GM12878 (cell line): ENCODE measurements at regions not wholly inside any gene's neighbourhood (a gene's known extent, or its start where the extent isn't known, plus 50 kb on each side); places are given as distances from the start of the nearest gene placed in this dataset.

Source experiments
- MYC ChIP-seq: IDR thresholded peaks from 2 replicates; pipeline ENCODE4 v1.6.1; 2011; ENCODE audit warnings: mild to moderate bottlenecking, low read length, moderate library complexity, inconsistent platforms; ENCODE audit not compliant: insufficient read depth, insufficient replicate concordance, insufficient read length, severe bottlenecking
- NFYB ChIP-seq: IDR thresholded peaks from 2 replicates; pipeline ENCODE4 v1.6.1; 2011; ENCODE audit warnings: low read depth, mild to moderate bottlenecking, low read length, improper control_type of control experiment, moderate library complexity; ENCODE audit not compliant: insufficient read depth
- RFX5 ChIP-seq: IDR thresholded peaks from 2 replicates; pipeline ENCODE4 v1.6.1; 2011; ENCODE audit warnings: low read depth, low read length, improper control_type of control experiment
- RUNX3 ChIP-seq: IDR thresholded peaks from 2 replicates; pipeline ENCODE4 v1.6.1; 2012; ENCODE audit warnings: low read length, inconsistent platforms
- SKIL ChIP-seq: fragments of 450-650 bp; IDR thresholded peaks from 2 replicates; pipeline ENCODE4 v1.6.1; 2017; ENCODE audit warnings: mild to moderate bottlenecking, low read depth, inconsistent platforms; ENCODE audit not compliant: poor library complexity, severe bottlenecking
- TF ChIP-seq, protein P1 (sequence below): fragments of 450-650 bp; formaldehyde crosslinking; IDR thresholded peaks from 2 replicates; pipeline ENCODE4 v1.5.0; 2022; ENCODE audit warnings: mild to moderate bottlenecking, missing genetic modification characterization
- TF ChIP-seq, protein P2 (sequence below): fragments of 450-650 bp; IDR thresholded peaks from 2 replicates; pipeline ENCODE4 v1.6.1; 2017; ENCODE audit warnings: mild to moderate bottlenecking, moderate library complexity

- TF ChIP-seq, protein P1, sequence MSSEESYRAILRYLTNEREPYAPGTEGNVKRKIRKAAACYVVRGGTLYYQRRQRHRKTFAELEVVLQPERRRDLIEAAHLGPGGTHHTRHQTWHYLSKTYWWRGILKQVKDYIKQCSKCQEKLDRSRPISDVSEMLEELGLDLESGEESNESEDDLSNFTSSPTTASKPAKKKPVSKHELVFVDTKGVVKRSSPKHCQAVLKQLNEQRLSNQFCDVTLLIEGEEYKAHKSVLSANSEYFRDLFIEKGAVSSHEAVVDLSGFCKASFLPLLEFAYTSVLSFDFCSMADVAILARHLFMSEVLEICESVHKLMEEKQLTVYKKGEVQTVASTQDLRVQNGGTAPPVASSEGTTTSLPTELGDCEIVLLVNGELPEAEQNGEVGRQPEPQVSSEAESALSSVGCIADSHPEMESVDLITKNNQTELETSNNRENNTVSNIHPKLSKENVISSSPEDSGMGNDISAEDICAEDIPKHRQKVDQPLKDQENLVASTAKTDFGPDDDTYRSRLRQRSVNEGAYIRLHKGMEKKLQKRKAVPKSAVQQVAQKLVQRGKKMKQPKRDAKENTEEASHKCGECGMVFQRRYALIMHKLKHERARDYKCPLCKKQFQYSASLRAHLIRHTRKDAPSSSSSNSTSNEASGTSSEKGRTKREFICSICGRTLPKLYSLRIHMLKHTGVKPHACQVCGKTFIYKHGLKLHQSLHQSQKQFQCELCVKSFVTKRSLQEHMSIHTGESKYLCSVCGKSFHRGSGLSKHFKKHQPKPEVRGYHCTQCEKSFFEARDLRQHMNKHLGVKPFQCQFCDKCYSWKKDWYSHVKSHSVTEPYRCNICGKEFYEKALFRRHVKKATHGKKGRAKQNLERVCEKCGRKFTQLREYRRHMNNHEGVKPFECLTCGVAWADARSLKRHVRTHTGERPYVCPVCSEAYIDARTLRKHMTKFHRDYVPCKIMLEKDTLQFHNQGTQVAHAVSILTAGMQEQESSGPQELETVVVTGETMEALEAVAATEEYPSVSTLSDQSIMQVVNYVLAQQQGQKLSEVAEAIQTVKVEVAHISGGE (CRISPR knock-in tag) = no peak
- TF ChIP-seq, protein P2, sequence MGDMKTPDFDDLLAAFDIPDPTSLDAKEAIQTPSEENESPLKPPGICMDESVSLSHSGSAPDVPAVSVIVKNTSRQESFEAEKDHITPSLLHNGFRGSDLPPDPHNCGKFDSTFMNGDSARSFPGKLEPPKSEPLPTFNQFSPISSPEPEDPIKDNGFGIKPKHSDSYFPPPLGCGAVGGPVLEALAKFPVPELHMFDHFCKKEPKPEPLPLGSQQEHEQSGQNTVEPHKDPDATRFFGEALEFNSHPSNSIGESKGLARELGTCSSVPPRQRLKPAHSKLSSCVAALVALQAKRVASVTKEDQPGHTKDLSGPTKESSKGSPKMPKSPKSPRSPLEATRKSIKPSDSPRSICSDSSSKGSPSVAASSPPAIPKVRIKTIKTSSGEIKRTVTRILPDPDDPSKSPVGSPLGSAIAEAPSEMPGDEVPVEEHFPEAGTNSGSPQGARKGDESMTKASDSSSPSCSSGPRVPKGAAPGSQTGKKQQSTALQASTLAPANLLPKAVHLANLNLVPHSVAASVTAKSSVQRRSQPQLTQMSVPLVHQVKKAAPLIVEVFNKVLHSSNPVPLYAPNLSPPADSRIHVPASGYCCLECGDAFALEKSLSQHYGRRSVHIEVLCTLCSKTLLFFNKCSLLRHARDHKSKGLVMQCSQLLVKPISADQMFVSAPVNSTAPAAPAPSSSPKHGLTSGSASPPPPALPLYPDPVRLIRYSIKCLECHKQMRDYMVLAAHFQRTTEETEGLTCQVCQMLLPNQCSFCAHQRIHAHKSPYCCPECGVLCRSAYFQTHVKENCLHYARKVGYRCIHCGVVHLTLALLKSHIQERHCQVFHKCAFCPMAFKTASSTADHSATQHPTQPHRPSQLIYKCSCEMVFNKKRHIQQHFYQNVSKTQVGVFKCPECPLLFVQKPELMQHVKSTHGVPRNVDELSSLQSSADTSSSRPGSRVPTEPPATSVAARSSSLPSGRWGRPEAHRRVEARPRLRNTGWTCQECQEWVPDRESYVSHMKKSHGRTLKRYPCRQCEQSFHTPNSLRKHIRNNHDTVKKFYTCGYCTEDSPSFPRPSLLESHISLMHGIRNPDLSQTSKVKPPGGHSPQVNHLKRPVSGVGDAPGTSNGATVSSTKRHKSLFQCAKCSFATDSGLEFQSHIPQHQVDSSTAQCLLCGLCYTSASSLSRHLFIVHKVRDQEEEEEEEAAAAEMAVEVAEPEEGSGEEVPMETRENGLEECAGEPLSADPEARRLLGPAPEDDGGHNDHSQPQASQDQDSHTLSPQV = no peak
- TF ChIP-seq RFX5 (no peak), RUNX3 (no peak), NFYB (no peak), MYC (no peak), SKIL (no peak)
Observed at GRCh38 chr21:23245255-23245654, 2247.0 kb downstream of the NCAM2 start (continued).
